DOHH2 (cell line): ENCODE measurements at regions not wholly inside any gene's neighbourhood (a gene's known extent, or its start where the extent isn't known, plus 50 kb on each side); places are given as distances from the start of the nearest gene placed in this dataset.

Source experiments
- H3F3A ChIP-seq: fragments of 200-600 bp; sonication (generic), shearing (Covaris generic); 2 replicates; pipeline ENCODE4 v1.6.0; 2016; ENCODE audit warnings: antibody characterized with exemption, mild to moderate bottlenecking; ENCODE audit not compliant: control insufficient read depth, insufficient read depth
- H3K27ac ChIP-seq: fragments of 200-600 bp; sonication (generic); 2 replicates; pipeline ENCODE4 v1.5.1; 2014; ENCODE audit warnings: low read depth, mild to moderate bottlenecking, low read length, moderate library complexity
- H3K27me3 ChIP-seq: fragments of 200-600 bp; sonication (generic); 2 replicates; pipeline ENCODE4 v1.6.1; 2014; ENCODE audit warnings: mild to moderate bottlenecking, low read length, mixed read lengths; ENCODE audit not compliant: control insufficient read depth
- H3K36me3 ChIP-seq: fragments of 200-600 bp; sonication (generic); 2 replicates; pipeline ENCODE4 v1.6.1; 2014; ENCODE audit warnings: mild to moderate bottlenecking, low read length, moderate library complexity, mixed read lengths; ENCODE audit not compliant: control insufficient read depth
- H3K4me1 ChIP-seq: fragments of 200-600 bp; sonication (generic); 2 replicates; pipeline ENCODE4 v1.6.1; 2014; ENCODE audit warnings: mild to moderate bottlenecking, low read length, mixed read lengths; ENCODE audit not compliant: control insufficient read depth
- H3K4me2 ChIP-seq: fragments of 200-600 bp; sonication (generic); 2 replicates; pipeline ENCODE4 v1.6.0; 2014; ENCODE audit warnings: mild to moderate bottlenecking, low read length, moderate library complexity
- H3K4me3 ChIP-seq: fragments of 200-600 bp; sonication (generic); 2 replicates; pipeline ENCODE4 v1.5.1; 2014; ENCODE audit warnings: mild to moderate bottlenecking, low read length, mixed read lengths
- H3K79me2 ChIP-seq: fragments of 200-600 bp; sonication (generic); 2 replicates; pipeline ENCODE4 v1.6.1; 2014; ENCODE audit warnings: mild to moderate bottlenecking, low read length, mixed read lengths; ENCODE audit not compliant: control insufficient read depth
- H3K9me2 ChIP-seq: fragments of 200-600 bp; sonication (generic); replicated peaks from 2 replicates; pipeline ENCODE4 v1.6.1; 2014; ENCODE audit warnings: mild to moderate bottlenecking, low read length, mixed read lengths; ENCODE audit not compliant: control insufficient read depth
- H3K9me3 ChIP-seq: fragments of 200-600 bp; sonication (generic); 2 replicates; pipeline ENCODE4 v1.6.1; 2014; ENCODE audit warnings: antibody characterized with exemption, low read length, mixed read lengths; ENCODE audit not compliant: control insufficient read depth, insufficient read depth
- H4K20me1 ChIP-seq: fragments of 200-600 bp; sonication (generic); 2 replicates; pipeline ENCODE4 v1.6.0; 2014; ENCODE audit warnings: low read depth, mild to moderate bottlenecking, antibody characterized with exemption, low read length, moderate library complexity; ENCODE audit not compliant: control insufficient read depth, insufficient read depth
- EZH2phosphoT487 ChIP-seq: fragments of 200-600 bp; sonication (generic); IDR thresholded peaks from 2 replicates; pipeline ENCODE4 v1.6.1; 2017; ENCODE audit warnings: borderline replicate concordance, mild to moderate bottlenecking, antibody characterized with exemption, low read length, moderate library complexity, mixed read lengths
- TF ChIP-seq, protein P1 (sequence below): fragments of 200-600 bp; sonication (generic); IDR thresholded peaks from one replicate; pipeline ENCODE4 v1.5.1; 2014; ENCODE audit warnings: antibody characterized with exemption, mild to moderate bottlenecking, low read depth, low read length; ENCODE audit not compliant: poor library complexity, severe bottlenecking

- Histone ChIP-seq H4K20me1 (no peaks in the 10 kb centered on the region), H3K4me1 (no peaks in the 10 kb centered on the region), H3K9me3 (no peaks in the 10 kb centered on the region), H3K4me3 (no peak overlapping the region), H3K27ac (no peak overlapping the region), H3K79me2 (no peaks in the 10 kb centered on the region), H3K9me2 (no peaks in the 10 kb centered on the region), H3K27me3 (no peaks in the 10 kb centered on the region), H3K36me3 (no peaks in the 10 kb centered on the region), H3F3A (no peaks in the 10 kb centered on the region), H3K4me2 (no peak overlapping the region)
- TF ChIP-seq, protein P1, sequence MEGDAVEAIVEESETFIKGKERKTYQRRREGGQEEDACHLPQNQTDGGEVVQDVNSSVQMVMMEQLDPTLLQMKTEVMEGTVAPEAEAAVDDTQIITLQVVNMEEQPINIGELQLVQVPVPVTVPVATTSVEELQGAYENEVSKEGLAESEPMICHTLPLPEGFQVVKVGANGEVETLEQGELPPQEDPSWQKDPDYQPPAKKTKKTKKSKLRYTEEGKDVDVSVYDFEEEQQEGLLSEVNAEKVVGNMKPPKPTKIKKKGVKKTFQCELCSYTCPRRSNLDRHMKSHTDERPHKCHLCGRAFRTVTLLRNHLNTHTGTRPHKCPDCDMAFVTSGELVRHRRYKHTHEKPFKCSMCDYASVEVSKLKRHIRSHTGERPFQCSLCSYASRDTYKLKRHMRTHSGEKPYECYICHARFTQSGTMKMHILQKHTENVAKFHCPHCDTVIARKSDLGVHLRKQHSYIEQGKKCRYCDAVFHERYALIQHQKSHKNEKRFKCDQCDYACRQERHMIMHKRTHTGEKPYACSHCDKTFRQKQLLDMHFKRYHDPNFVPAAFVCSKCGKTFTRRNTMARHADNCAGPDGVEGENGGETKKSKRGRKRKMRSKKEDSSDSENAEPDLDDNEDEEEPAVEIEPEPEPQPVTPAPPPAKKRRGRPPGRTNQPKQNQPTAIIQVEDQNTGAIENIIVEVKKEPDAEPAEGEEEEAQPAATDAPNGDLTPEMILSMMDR = no peak
Observed at GRCh38 chr9:118283488-118283887, 579.3 kb downstream of the TLR4 start.

GRCh38 chr9:118290116-118290515 is 585.9 kb downstream of the TLR4 start:
- no peaks in the 10 kb centered on the region for H3K79me2 ChIP-seq
- H3K4me3 ChIP-seq = no peak overlapping the region
- H3K36me3 ChIP-seq = no peaks in the 10 kb centered on the region
- no peaks in the 10 kb centered on the region for H3K4me1 ChIP-seq
- H3K9me2 ChIP-seq = no peaks in the 10 kb centered on the region
- no peaks in the 10 kb centered on the region for H3F3A ChIP-seq
- TF ChIP-seq, protein P1 = no peak
- TF ChIP-seq EZH2phosphoT487 = no peak
- H4K20me1 ChIP-seq = no peaks in the 10 kb centered on the region
- no peaks in the 10 kb centered on the region for H3K27me3 ChIP-seq
- H3K27ac ChIP-seq = no peak overlapping the region
- H3K4me2 ChIP-seq = no peak overlapping the region
- no peaks in the 10 kb centered on the region for H3K9me3 ChIP-seq

- Histone ChIP-seq H3K27ac (no peak overlapping the region), H3K4me1 (no peaks in the 10 kb centered on the region), H3K36me3 (no peaks in the 10 kb centered on the region), H4K20me1 (no peaks in the 10 kb centered on the region), H3K27me3 (no peaks in the 10 kb centered on the region), H3F3A (no peaks in the 10 kb centered on the region), H3K9me3 (no peaks in the 10 kb centered on the region), H3K79me2 (no peaks in the 10 kb centered on the region), H3K4me3 (no peak overlapping the region), H3K4me2 (no peak overlapping the region), H3K9me2 (no peaks in the 10 kb centered on the region)
- TF ChIP-seq, protein P1 = no peak
Observed at GRCh38 chr9:118295413-118295812, 591.2 kb downstream of the TLR4 start.

DNA sequence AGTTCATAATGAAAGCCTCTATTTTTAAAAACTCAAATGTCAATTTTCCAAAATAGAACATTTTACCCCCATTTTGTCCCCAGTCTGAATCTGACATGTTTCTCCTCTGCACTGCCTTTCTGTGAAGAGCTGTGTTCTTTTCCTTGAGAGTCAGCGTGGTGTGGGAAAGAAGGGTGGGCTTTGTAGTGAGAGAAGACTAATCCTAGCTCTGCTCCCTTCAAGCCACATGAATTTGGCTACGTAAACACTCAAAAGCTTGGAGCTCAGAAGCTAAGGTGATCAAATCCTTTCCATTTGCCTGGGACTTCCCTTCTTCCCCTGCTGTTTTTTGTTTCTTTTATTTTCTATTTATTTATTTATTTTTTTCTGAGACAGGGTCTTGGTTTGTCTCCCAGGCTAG is 598.5 kb downstream of the TLR4 start:
- Histone ChIP-seq H3K79me2 (no peaks in the 10 kb centered on the region), H3F3A (no peaks in the 10 kb centered on the region), H4K20me1 (no peaks in the 10 kb centered on the region), H3K27me3 (no peaks in the 10 kb centered on the region), H3K4me2 (no peak overlapping the region), H3K4me3 (no peak overlapping the region), H3K9me3 (no peaks in the 10 kb centered on the region), H3K9me2 (no peaks in the 10 kb centered on the region; the same call in 1 of the 2 replicates), H3K27ac (no peak overlapping the region), H3K36me3 (no peaks in the 10 kb centered on the region), H3K4me1 (no peaks in the 10 kb centered on the region)
- TF ChIP-seq, protein P1 = no peak
- no peak for TF ChIP-seq EZH2phosphoT487
